ENCODE measurements at regions not wholly inside any gene's neighbourhood (a gene's known extent, or its start where the extent isn't known, plus 50 kb on each side); places are given as distances from the start of the nearest gene placed in this dataset.

GRCh38 chr16:65449526-65449925 lies 327.7 kb upstream of the CDH11 start:
- no peak for DNase-seq (ENCODE audit: low read depth in 4 of 6, low spot score in 6 of 6)
- Histone ChIP-seq H3K36me3 (ENCODE audit: control insufficient read depth, insufficient read depth, low read length) (no peaks in the 10 kb centered on the region), H3K4me3 (ENCODE audit: low read depth, low read length) (no peak overlapping the region), H3K9me3 (ENCODE audit: control insufficient read depth, insufficient read depth, low read length) (no peaks in the 10 kb centered on the region), H3K27ac (ENCODE audit: low read depth, low read length) (no peak overlapping the region), H3K4me1 (ENCODE audit: control insufficient read depth, insufficient read depth, low read length) (no peaks in the 10 kb centered on the region), H3K27me3 (ENCODE audit: control insufficient read depth, insufficient read depth, low read length) (no peaks in the 10 kb centered on the region)
- 100% methylated on average over 1 of the region's 1 CpG for WGBS (ENCODE audit: insufficient coverage)

GRCh38 chr16:65446427-65446826 lies 324.6 kb upstream of the CDH11 start:
- no peaks in the 10 kb centered on the region for H3K36me3 ChIP-seq (ENCODE audit: control insufficient read depth, insufficient read depth, low read length)
- DNase-seq (ENCODE audit: low read depth in 4 of 6, low spot score in 6 of 6): peak in 1 of 6 donors; percentile 59
- no peaks in the 10 kb centered on the region for H3K4me1 ChIP-seq (ENCODE audit: control insufficient read depth, insufficient read depth, low read length)
- no peak overlapping the region for H3K4me3 ChIP-seq (ENCODE audit: low read depth, low read length)
- no peaks in the 10 kb centered on the region for H3K27me3 ChIP-seq (ENCODE audit: control insufficient read depth, insufficient read depth, low read length)
- WGBS (ENCODE audit: insufficient coverage): 90% methylated on average over 2 of the region's 2 CpGs
- H3K27ac ChIP-seq (ENCODE audit: low read depth, low read length): no peak overlapping the region
- H3K9me3 ChIP-seq (ENCODE audit: control insufficient read depth, insufficient read depth, low read length): no peaks in the 10 kb centered on the region

GRCh38 chr16:65445313-65446260 lies 323.7 kb upstream of the CDH11 start:
- H3K4me3 ChIP-seq (ENCODE audit: low read depth, low read length): no peak overlapping the region
- H3K27ac ChIP-seq (ENCODE audit: low read depth, low read length): no peak overlapping the region
- WGBS (ENCODE audit: insufficient coverage): 50% methylated on average over 1 of the region's 1 CpG

GRCh38 chr16:65441501-65441900 lies 319.6 kb upstream of the CDH11 start:
- no peaks in the 10 kb centered on the region for H3K27me3 ChIP-seq (ENCODE audit: control insufficient read depth, insufficient read depth, low read length)
- no peaks in the 10 kb centered on the region for H3K36me3 ChIP-seq (ENCODE audit: control insufficient read depth, insufficient read depth, low read length)
- no peak overlapping the region for H3K27ac ChIP-seq (ENCODE audit: low read depth, low read length)
- no peak for DNase-seq (ENCODE audit: low read depth in 4 of 6, low spot score in 6 of 6)
- no peak overlapping the region for H3K4me3 ChIP-seq (ENCODE audit: low read depth, low read length)
- H3K4me1 ChIP-seq (ENCODE audit: control insufficient read depth, insufficient read depth, low read length): no peaks in the 10 kb centered on the region
- no peaks in the 10 kb centered on the region for H3K9me3 ChIP-seq (ENCODE audit: control insufficient read depth, insufficient read depth, low read length)
- no CpG with 5 or more reads among the region's 2 CpGs for WGBS (ENCODE audit: insufficient coverage)

More at GRCh38 chr16:65445313-65446260, 323.7 kb upstream of the CDH11 start:
- Histone ChIP-seq H3K4me1 (ENCODE audit: control insufficient read depth, insufficient read depth, low read length) (no peaks in the 10 kb centered on the region), H3K36me3 (ENCODE audit: control insufficient read depth, insufficient read depth, low read length) (no peaks in the 10 kb centered on the region), H3K9me3 (ENCODE audit: control insufficient read depth, insufficient read depth, low read length) (no peaks in the 10 kb centered on the region), H3K27me3 (ENCODE audit: control insufficient read depth, insufficient read depth, low read length) (no peaks in the 10 kb centered on the region)
- peak in 2 of 6 donors; percentile 2 to 69 for DNase-seq (ENCODE audit: low read depth in 4 of 6, low spot score in 6 of 6)

- 83% methylated on average over 7 of the region's 10 CpGs for WGBS (ENCODE audit: insufficient coverage)
- Histone ChIP-seq H3K4me1 (ENCODE audit: control insufficient read depth, insufficient read depth, low read length) (no peaks in the 10 kb centered on the region), H3K36me3 (ENCODE audit: control insufficient read depth, insufficient read depth, low read length) (no peaks in the 10 kb centered on the region), H3K27ac (ENCODE audit: low read depth, low read length) (no peak overlapping the region), H3K27me3 (ENCODE audit: control insufficient read depth, insufficient read depth, low read length) (no peaks in the 10 kb centered on the region), H3K9me3 (ENCODE audit: control insufficient read depth, insufficient read depth, low read length) (no peaks in the 10 kb centered on the region), H3K4me3 (ENCODE audit: low read depth, low read length) (no peak overlapping the region)
- no peak for DNase-seq (ENCODE audit: low read depth in 4 of 6, low spot score in 6 of 6)
These were observed 307.8 kb upstream of the CDH11 start for GRCh38 chr16:65429504-65430181.

- Histone ChIP-seq H3K36me3 (ENCODE audit: control insufficient read depth, insufficient read depth, low read length) (no peaks in the 10 kb centered on the region), H3K27me3 (ENCODE audit: control insufficient read depth, insufficient read depth, low read length) (no peaks in the 10 kb centered on the region), H3K4me3 (ENCODE audit: low read depth, low read length) (no peak overlapping the region), H3K4me1 (ENCODE audit: control insufficient read depth, insufficient read depth, low read length) (no peaks in the 10 kb centered on the region), H3K9me3 (ENCODE audit: control insufficient read depth, insufficient read depth, low read length) (no peaks in the 10 kb centered on the region), H3K27ac (ENCODE audit: low read depth, low read length) (no peak overlapping the region)
- WGBS (ENCODE audit: insufficient coverage): no CpG with 5 or more reads among the region's 1 CpG
- DNase-seq (ENCODE audit: low read depth in 4 of 6, low spot score in 6 of 6): no peak
These were observed 304.6 kb upstream of the CDH11 start for GRCh38 chr16:65426484-65426883.

GRCh38 chr16:65422934-65423333 lies 301.1 kb upstream of the CDH11 start:
- Histone ChIP-seq H3K4me3 (ENCODE audit: low read depth, low read length) (no peak overlapping the region), H3K27ac (ENCODE audit: low read depth, low read length) (no peak overlapping the region), H3K4me1 (ENCODE audit: control insufficient read depth, insufficient read depth, low read length) (no peaks in the 10 kb centered on the region), H3K36me3 (ENCODE audit: control insufficient read depth, insufficient read depth, low read length) (no peaks in the 10 kb centered on the region), H3K27me3 (ENCODE audit: control insufficient read depth, insufficient read depth, low read length) (no peaks in the 10 kb centered on the region), H3K9me3 (ENCODE audit: control insufficient read depth, insufficient read depth, low read length) (no peaks in the 10 kb centered on the region)
- WGBS (ENCODE audit: insufficient coverage): 93% methylated on average over 2 of the region's 4 CpGs
- no peak for DNase-seq (ENCODE audit: low read depth in 4 of 6, low spot score in 6 of 6)

GRCh38 chr16:65421596-65421995 lies 299.7 kb upstream of the CDH11 start:
- H3K4me1 ChIP-seq (ENCODE audit: control insufficient read depth, insufficient read depth, low read length): no peaks in the 10 kb centered on the region
- no CpG with 5 or more reads among the region's 2 CpGs for WGBS (ENCODE audit: insufficient coverage)
- H3K9me3 ChIP-seq (ENCODE audit: control insufficient read depth, insufficient read depth, low read length): no peaks in the 10 kb centered on the region
- no peak for DNase-seq (ENCODE audit: low read depth in 4 of 6, low spot score in 6 of 6)
- no peak overlapping the region for H3K4me3 ChIP-seq (ENCODE audit: low read depth, low read length)
- no peak overlapping the region for H3K27ac ChIP-seq (ENCODE audit: low read depth, low read length)
- H3K36me3 ChIP-seq (ENCODE audit: control insufficient read depth, insufficient read depth, low read length): no peaks in the 10 kb centered on the region
- no peaks in the 10 kb centered on the region for H3K27me3 ChIP-seq (ENCODE audit: control insufficient read depth, insufficient read depth, low read length)

- no peak for DNase-seq (ENCODE audit: low read depth in 4 of 6, low spot score in 6 of 6)
- Histone ChIP-seq H3K4me1 (ENCODE audit: control insufficient read depth, insufficient read depth, low read length) (no peaks in the 10 kb centered on the region), H3K4me3 (ENCODE audit: low read depth, low read length) (no peak overlapping the region), H3K27ac (ENCODE audit: low read depth, low read length) (no peak overlapping the region), H3K9me3 (ENCODE audit: control insufficient read depth, insufficient read depth, low read length) (no peaks in the 10 kb centered on the region), H3K27me3 (ENCODE audit: control insufficient read depth, insufficient read depth, low read length) (no peaks in the 10 kb centered on the region), H3K36me3 (ENCODE audit: control insufficient read depth, insufficient read depth, low read length) (no peaks in the 10 kb centered on the region)
- 96% methylated on average over 4 of the region's 6 CpGs for WGBS (ENCODE audit: insufficient coverage)
These were observed 296.6 kb upstream of the CDH11 start for GRCh38 chr16:65418435-65418834.
